NB4 (cell line): ENCODE measurements at regions not wholly inside any gene's neighbourhood (a gene's known extent, or its start where the extent isn't known, plus 50 kb on each side); places are given as distances from the start of the nearest gene placed in this dataset.

ENCODE experiments used
- CTCF ChIP-seq: IDR thresholded peaks from one replicate; pipeline ENCODE4 v1.5.1; 2012; ENCODE audit warnings: low read depth, low read length
- MAX ChIP-seq: IDR thresholded peaks from 2 replicates; pipeline ENCODE4 v1.6.1; 2011; ENCODE audit warnings: low read depth, low read length
- MYC ChIP-seq: IDR thresholded peaks from 2 replicates; pipeline ENCODE4 v1.6.1; 2011; ENCODE audit warnings: low read depth, low read length
- POLR2A ChIP-seq: IDR thresholded peaks from 2 replicates; pipeline ENCODE4 v1.6.1; 2011; ENCODE audit warnings: mild to moderate bottlenecking; ENCODE audit not compliant: insufficient read length; ENCODE audit errors: extremely low read depth

GRCh38 chrX:36583674-36584073 lies 424.5 kb upstream of the FAM47C start:
- TF ChIP-seq CTCF = no peak
- no peak for TF ChIP-seq MYC
- no peak for TF ChIP-seq POLR2A
- no peak for TF ChIP-seq MAX
